Keratinocyte (primary cell): ENCODE measurements at regions not wholly inside any gene's neighbourhood (a gene's known extent, or its start where the extent isn't known, plus 50 kb on each side); places are given as distances from the start of the nearest gene placed in this dataset.

Experiments used
- CTCF ChIP-seq, 3 experiments: IDR thresholded peaks in 1 of 3; conservative IDR thresholded peaks in 1 of 3; optimal IDR thresholded peaks in 1 of 3; 2 replicates in 2 of 3; 3 replicates in 1 of 3; pipeline versions ENCODE3 to v1.5.1; 2011; ENCODE audit warnings: low read length in 3 of 3, mild to moderate bottlenecking in 3 of 3, moderate library complexity in 2 of 3, control low read depth in 1 of 3, inconsistent platforms in 1 of 3; ENCODE audit not compliant: insufficient read depth in 2 of 3; ENCODE audit errors: extremely low read depth in 1 of 3
- EZH2 ChIP-seq: IDR thresholded peaks from one replicate; pipeline ENCODE4 v1.6.1; 2012; ENCODE audit warnings: inconsistent platforms, mild to moderate bottlenecking, low read length, moderate library complexity

DNA sequence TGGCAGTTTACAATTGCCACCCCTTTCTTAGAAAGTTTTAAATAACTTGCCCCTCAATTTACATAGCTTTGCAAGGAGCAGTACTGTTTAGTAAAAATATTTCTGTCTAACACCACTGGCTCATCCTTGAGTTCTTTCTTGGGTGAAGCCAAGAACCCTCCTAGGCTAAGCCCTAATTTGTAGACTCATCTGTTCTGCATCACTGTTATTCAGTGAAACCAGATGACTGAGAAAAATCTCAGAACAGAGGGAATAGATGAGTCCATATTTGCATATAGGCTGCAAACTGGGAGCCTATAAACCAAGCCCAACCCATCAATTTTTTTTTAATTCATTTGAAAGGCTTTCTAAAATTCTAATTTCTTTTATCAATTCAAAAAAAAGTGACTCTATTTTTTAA lies 161.4 kb upstream of the TFPI start:
- TF ChIP-seq CTCF (optimal IDR thresholded peaks at IDR 0.05 in 1 of 3, IDR thresholded peaks at IDR 0.05 in 1 of 3, conservative IDR thresholded peaks at IDR 0.05 in 1 of 3; ENCODE audit: extremely low read depth in 1 of 3, insufficient read depth in 2 of 3, low read length in 3 of 3) (no peak), EZH2 (no peak)
